Heart right ventricle (tissue), 16 donors: ENCODE measurements at regions not wholly inside any gene's neighbourhood (a gene's known extent, or its start where the extent isn't known, plus 50 kb on each side); places are given as distances from the start of the nearest gene placed in this dataset.

Source experiments
- ATAC-seq, 8 donors: fragments of 200-7000 bp; cut with Tn5 transposase; one replicate each; pipeline ENCODE4 v1.9.1; 2020; ENCODE audit warnings: mild to moderate bottlenecking in 8 of 8, moderate library complexity in 8 of 8, moderate number of reproducible peaks in 1 of 8
- DNase-seq, 2 donors: peaks; one replicate each; pipeline ENCODE4 v3.0.0-alpha.2; 2020
- H3K27ac ChIP-seq, 10 donors: fragments of 200-600 bp; sonication (generic) in 2 of 10; one replicate each; pipeline versions ENCODE4 v1.5.0 to v1.8.0; 2020 to 2022; ENCODE audit warnings: mild to moderate bottlenecking in 3 of 10
- H3K27me3 ChIP-seq, 7 donors: fragments of 200-600 bp; one replicate each; pipeline ENCODE4 v1.8.0; 2021 to 2022; ENCODE audit warnings: mild to moderate bottlenecking in 2 of 7
- H3K36me3 ChIP-seq, 9 donors: fragments of 200-600 bp; sonication (generic) in 1 of 9; one replicate each; pipeline versions ENCODE4 v1.5.0 to v1.8.0; 2020 to 2022; ENCODE audit warnings: mild to moderate bottlenecking in 2 of 9
- H3K4me1 ChIP-seq, 9 donors: fragments of 200-600 bp; sonication (generic) in 1 of 9; one replicate each; pipeline versions ENCODE4 v1.5.0 to v1.8.0; 2020 to 2022; ENCODE audit warnings: mild to moderate bottlenecking in 4 of 9
- H3K4me3 ChIP-seq, 10 donors: fragments of 200-600 bp; sonication (generic) in 2 of 10; one replicate each; pipeline versions ENCODE4 v1.5.0 to v1.8.0; 2020 to 2022; ENCODE audit warnings: mild to moderate bottlenecking in 7 of 10, moderate library complexity in 2 of 10
- H3K9me3 ChIP-seq, 11 donors: fragments of 200-600 bp in 10 of 11; sonication (generic) in 2 of 11; one replicate each; pipeline versions ENCODE4 v1.5.0 to v1.8.0; 2013 to 2022; ENCODE audit warnings: mild to moderate bottlenecking in 2 of 11, control low read depth in 1 of 11, moderate library complexity in 1 of 11
- CTCF ChIP-seq, 9 donors: fragments of 200-600 bp; sonication (generic) in 2 of 9; IDR thresholded peaks; one replicate each; pipeline versions ENCODE4 v1.5.0 to v1.8.0; 2021 to 2022; ENCODE audit warnings: antibody characterized with exemption in 9 of 9, mild to moderate bottlenecking in 5 of 9, moderate library complexity in 1 of 9
- WGBS, 2 donors: extraction: QIAGEN DNeasy Blood & Tissue Kit; methylation state at CpG; one replicate each; pipeline ENCODE4 v1.1.7; 2013; ENCODE audit warnings: inconsistent platforms in 1 of 2; 5-methylcytosine and 5-hydroxymethylcytosine counted together
- intact Hi-C, 10 donors: fragments of 100-400 bp; cut with DNase I; formaldehyde crosslinking; loops; one replicate each; pipeline versions ENCODE4 v1.11.1 to v1.14.2; 2022
- donor health status: Arrhythmogenic right ventricular cardiomyopathy.
- donor health status: ischemic (EF 13 %, LVEDD 7.1; RV severe dilation, severe dysfunction).
- donor health status: healthy with polysubstance abuse.
- donor health status: DM: no; HTN: yes; CAD: no.
- donor health status: DM: no; HTN: no; CAD: no.
- donor health status: ischemic (EF 25% LVEDD 6.9; RV normal size, moderate dysfunction).
- donor health status: ischemic (EF 25% LVEDD 5.7; RV mildly dilated, moderate dysfunction).
- donor health status: healthy.
- donor health status: DM: yes; HTN: yes; CAD: no.
- donor health status: Ischemic cardiomyopathy.
- donor health status: ischemic (EF 35%, LVEDD 5.7; RV mildly dilated, moderate dysfunction).
- donor health status: nonischemic (EF 11% LVEDD 7.7; RV severe dilation, severe dysfunction).
- donor health status: DM: yes; HTN: yes; CAD: no.
- donor health status: PGD.
- donor health status: ischemic (EF 29% LVEDD 5.4; RV normal size, mild dysfunction).
- donor health status: nonischemic (EF 23%, LVEDD 6.1; RV moderate dilation, normal function).

- intact Hi-C loops, result no loop called here
- no peaks in the 10 kb centered on the region for H3K9me3 ChIP-seq
- no peak for DNase-seq
- no peak overlapping the region for H3K4me3 ChIP-seq
- no peaks in the 10 kb centered on the region for H3K36me3 ChIP-seq
- no peaks in the 10 kb centered on the region for H3K4me1 ChIP-seq
- H3K27me3 ChIP-seq, result peaks cover 0 to 25% (median 0%) of the 10 kb centered on the region in 7 donors
- 21 to 32% methylated on average over 1 of the region's 1 CpG for WGBS, 2 donors
- no peak for ATAC-seq
- no peak overlapping the region for H3K27ac ChIP-seq
- no peak for TF ChIP-seq CTCF (IDR thresholded peaks at IDR 0.05)
These were observed 621.5 kb upstream of the HTR2C start for GRCh38 chrX:113962343-113962742.

GRCh38 chrX:113959912-113960626 is 623.8 kb upstream of the HTR2C start:
- ATAC-seq (no peak), DNase-seq (no peak)
- intact Hi-C loops, result no loop called here
- no peak for TF ChIP-seq CTCF (IDR thresholded peaks at IDR 0.05)
- H3K9me3 ChIP-seq, result no peaks in the 10 kb centered on the region
- H3K36me3 ChIP-seq, result no peaks in the 10 kb centered on the region
- WGBS, 2 donors, result 35 to 38% methylated on average over 4 of the region's 4 CpGs
- H3K27ac ChIP-seq, result no peak overlapping the region
- no peak overlapping the region for H3K4me3 ChIP-seq
- H3K4me1 ChIP-seq, result no peaks in the 10 kb centered on the region
- H3K27me3 ChIP-seq, result peaks cover 0 to 19% (median 0%) of the 10 kb centered on the region in 7 donors

GRCh38 chrX:113956936-113957335 is 627.0 kb upstream of the HTR2C start:
- Histone ChIP-seq H3K9me3 (peaks cover 0 to 4% (median 0%) of the 10 kb centered on the region in 11 donors), H3K4me1 (no peaks in the 10 kb centered on the region), H3K36me3 (no peaks in the 10 kb centered on the region), H3K27me3 (peaks cover 0 to 19% (median 0%) of the 10 kb centered on the region in 7 donors), H3K27ac (no peak overlapping the region), H3K4me3 (no peak overlapping the region)
- no peak for DNase-seq
- no peak for ATAC-seq
- TF ChIP-seq CTCF (IDR thresholded peaks at IDR 0.05), result no peak
- intact Hi-C loops, result no loop called here
- 53 to 59% methylated on average over 6 of the region's 6 CpGs for WGBS, 2 donors

DNA sequence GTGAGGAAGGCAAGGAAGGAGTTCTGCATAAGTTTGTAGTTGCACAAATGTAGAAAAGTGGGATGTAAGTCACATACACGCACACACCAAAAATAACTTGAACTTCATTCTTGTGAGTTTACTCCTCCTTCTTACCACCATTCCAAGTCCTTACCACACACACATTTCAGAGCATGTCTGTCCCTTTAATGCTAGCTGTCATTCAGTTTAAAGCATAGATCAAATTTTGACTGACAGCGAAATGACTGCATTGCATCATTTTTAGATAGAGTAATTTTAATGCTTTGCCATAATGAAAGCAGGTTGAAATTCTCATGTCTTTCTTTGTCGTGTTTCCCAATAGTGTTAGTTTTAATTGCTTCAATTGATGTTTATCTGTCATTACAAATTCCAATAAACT is 629.6 kb upstream of the HTR2C start:
- 80 to 85% methylated on average over 3 of the region's 3 CpGs for WGBS, 2 donors
- DNase-seq, result no peak
- Histone ChIP-seq H3K27ac (no peak overlapping the region), H3K36me3 (no peaks in the 10 kb centered on the region), H3K4me1 (no peaks in the 10 kb centered on the region), H3K4me3 (no peak overlapping the region), H3K27me3 (peaks cover 0 to 12% (median 0%) of the 10 kb centered on the region in 7 donors), H3K9me3 (peaks cover 0 to 15% (median 0%) of the 10 kb centered on the region in 11 donors)
- TF ChIP-seq CTCF (IDR thresholded peaks at IDR 0.05), result no peak
- no peak for ATAC-seq
- intact Hi-C loops, result no loop called here
